ENCODE measurements at regions not wholly inside any gene's neighbourhood (a gene's known extent, or its start where the extent isn't known, plus 50 kb on each side); places are given as distances from the start of the nearest gene placed in this dataset.

- H3K36me3 ChIP-seq (ENCODE audit: low read depth) = no peaks in the 10 kb centered on the region
- DNase-seq (ENCODE audit: low spot score) (peak; percentile 82), ATAC-seq (ENCODE audit: low read depth) (peak; percentile 99)
- H3K27me3 ChIP-seq (ENCODE audit: insufficient read depth, poor library complexity, severe bottlenecking) = no peaks in the 10 kb centered on the region
- TF ChIP-seq CTCF (IDR thresholded peaks at IDR 0.05; ENCODE audit: poor library complexity, severe bottlenecking) = no peak
- peak overlapping the region; percentile 91 for H3K27ac ChIP-seq (ENCODE audit: poor library complexity, severe bottlenecking)
- no peaks in the 10 kb centered on the region for H3K9me3 ChIP-seq (ENCODE audit: severe bottlenecking)
- H3K4me1 ChIP-seq (ENCODE audit: insufficient read depth, poor library complexity, severe bottlenecking) = peaks cover 37% of the 10 kb centered on the region
- H3K4me3 ChIP-seq (ENCODE audit: severe bottlenecking) = no peak overlapping the region
Observed at GRCh38 chr10:10804998-10805740, 212.5 kb upstream of the CELF2 start.

DNA sequence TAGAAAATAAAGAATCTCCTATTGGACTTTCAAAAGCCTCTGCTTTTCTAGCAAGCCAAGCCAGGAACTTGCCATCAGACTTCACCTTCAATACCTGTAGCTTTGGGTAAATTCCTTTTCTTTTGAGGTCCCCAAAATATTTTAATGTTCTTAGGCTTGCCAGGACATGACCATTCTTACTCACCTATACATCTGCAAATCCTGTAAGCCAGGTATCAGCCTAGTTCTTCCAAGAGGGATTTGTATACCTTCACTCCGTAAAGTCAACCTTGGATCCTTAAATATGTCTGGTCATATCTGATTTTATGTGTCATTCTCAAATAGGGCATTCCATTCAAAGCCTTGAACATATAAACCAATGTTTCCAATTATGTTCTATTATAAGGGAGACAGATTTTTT lies 210.6 kb upstream of the CELF2 start:
- TF ChIP-seq CTCF (IDR thresholded peaks at IDR 0.05; ENCODE audit: poor library complexity, severe bottlenecking) = no peak
- no peaks in the 10 kb centered on the region for H3K36me3 ChIP-seq (ENCODE audit: low read depth)
- H3K9me3 ChIP-seq (ENCODE audit: severe bottlenecking) = no peaks in the 10 kb centered on the region

GRCh38 chr10:10811562-10811961 lies 206.1 kb upstream of the CELF2 start:
- Histone ChIP-seq H3K4me3 (ENCODE audit: severe bottlenecking) (no peak overlapping the region), H3K9me3 (ENCODE audit: severe bottlenecking) (no peaks in the 10 kb centered on the region), H3K36me3 (ENCODE audit: low read depth) (no peaks in the 10 kb centered on the region), H3K27me3 (ENCODE audit: insufficient read depth, poor library complexity, severe bottlenecking) (no peaks in the 10 kb centered on the region), H3K4me1 (ENCODE audit: insufficient read depth, poor library complexity, severe bottlenecking) (peaks cover 21% of the 10 kb centered on the region), H3K27ac (ENCODE audit: poor library complexity, severe bottlenecking) (no peak overlapping the region)
- ATAC-seq (ENCODE audit: low read depth) (no peak), DNase-seq (ENCODE audit: low spot score) (no peak)
- no peak for TF ChIP-seq CTCF (IDR thresholded peaks at IDR 0.05; ENCODE audit: poor library complexity, severe bottlenecking)

More for the DNA sequence above, 210.6 kb upstream of the CELF2 start:
- no peak for DNase-seq (ENCODE audit: low spot score)
- Histone ChIP-seq H3K4me1 (ENCODE audit: insufficient read depth, poor library complexity, severe bottlenecking) (peaks cover 37% of the 10 kb centered on the region), H3K27ac (ENCODE audit: poor library complexity, severe bottlenecking) (peak overlapping the region; percentile 91), H3K4me3 (ENCODE audit: severe bottlenecking) (no peak overlapping the region), H3K27me3 (ENCODE audit: insufficient read depth, poor library complexity, severe bottlenecking) (no peaks in the 10 kb centered on the region)
- ATAC-seq (ENCODE audit: low read depth) = 0 out of 3 replicates have a peak, but pooled peaks have one; percentile 21

DNA sequence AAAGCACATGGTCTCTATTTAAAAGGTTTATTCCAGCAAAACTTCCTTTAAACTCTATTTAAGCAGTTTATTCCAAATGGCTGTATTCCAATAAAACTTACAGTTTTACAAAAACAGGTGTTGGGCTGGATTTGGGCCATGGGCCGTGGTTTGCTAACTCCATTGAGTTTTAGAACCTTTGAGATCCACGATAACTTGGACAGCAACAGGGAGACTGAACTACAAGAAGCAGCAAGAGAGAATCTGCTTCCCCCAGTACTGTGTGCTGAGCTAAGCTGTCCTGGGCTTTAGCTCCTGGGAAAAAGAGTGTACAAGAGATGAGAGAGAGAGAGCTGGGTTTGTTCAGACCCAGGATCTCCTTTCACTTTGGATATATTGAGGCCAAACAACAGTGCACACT lies 204.0 kb upstream of the CELF2 start:
- TF ChIP-seq CTCF (IDR thresholded peaks at IDR 0.05; ENCODE audit: poor library complexity, severe bottlenecking) = no peak
- ATAC-seq (ENCODE audit: low read depth) = no peak

GRCh38 chr10:10814069-10814468 lies 203.6 kb upstream of the CELF2 start:
- ATAC-seq (ENCODE audit: low read depth) = no peak
- Histone ChIP-seq H3K27ac (ENCODE audit: poor library complexity, severe bottlenecking) (no peak overlapping the region), H3K4me3 (ENCODE audit: severe bottlenecking) (no peak overlapping the region), H3K4me1 (ENCODE audit: insufficient read depth, poor library complexity, severe bottlenecking) (peaks cover 12% of the 10 kb centered on the region), H3K9me3 (ENCODE audit: severe bottlenecking) (no peaks in the 10 kb centered on the region), H3K27me3 (ENCODE audit: insufficient read depth, poor library complexity, severe bottlenecking) (no peaks in the 10 kb centered on the region), H3K36me3 (ENCODE audit: low read depth) (no peaks in the 10 kb centered on the region)
- TF ChIP-seq CTCF (IDR thresholded peaks at IDR 0.05; ENCODE audit: poor library complexity, severe bottlenecking) = no peak
- no peak for DNase-seq (ENCODE audit: low spot score)

More for the DNA sequence above, 204.0 kb upstream of the CELF2 start:
- no peaks in the 10 kb centered on the region for H3K9me3 ChIP-seq (ENCODE audit: severe bottlenecking)
- H3K4me1 ChIP-seq (ENCODE audit: insufficient read depth, poor library complexity, severe bottlenecking) = peaks cover 12% of the 10 kb centered on the region
- H3K27me3 ChIP-seq (ENCODE audit: insufficient read depth, poor library complexity, severe bottlenecking) = no peaks in the 10 kb centered on the region
- no peak overlapping the region for H3K27ac ChIP-seq (ENCODE audit: poor library complexity, severe bottlenecking)
- no peaks in the 10 kb centered on the region for H3K36me3 ChIP-seq (ENCODE audit: low read depth)
- no peak for DNase-seq (ENCODE audit: low spot score)
- no peak overlapping the region for H3K4me3 ChIP-seq (ENCODE audit: severe bottlenecking)

All from RWPE2 (cell line).